HEK293 (cell line): ENCODE measurements at regions not wholly inside any gene's neighbourhood (a gene's known extent, or its start where the extent isn't known, plus 50 kb on each side); places are given as distances from the start of the nearest gene placed in this dataset.

Source experiments
- CTCF ChIP-seq: fragments of 450-650 bp; formaldehyde crosslinking; IDR thresholded peaks from 2 replicates; pipeline ENCODE4 v1.5.1; 2016; ENCODE audit warnings: missing biosample characterization, missing genetic modification characterization
- FEZF1 ChIP-seq: fragments of 450-650 bp; formaldehyde crosslinking; IDR thresholded peaks from 2 replicates; pipeline ENCODE4 v1.5.1; 2016; ENCODE audit warnings: missing biosample characterization, missing genetic modification characterization
- GLI2 ChIP-seq: fragments of 450-650 bp; formaldehyde crosslinking; IDR thresholded peaks from 2 replicates; pipeline ENCODE4; 2017; ENCODE audit warnings: missing biosample characterization, missing genetic modification characterization, low read depth, borderline replicate concordance
- GLIS1 ChIP-seq: fragments of 450-650 bp; formaldehyde crosslinking; IDR thresholded peaks from 2 replicates; pipeline ENCODE4 v1.5.1; 2016; ENCODE audit warnings: missing biosample characterization, missing genetic modification characterization
- ZBTB17 ChIP-seq: fragments of 450-650 bp; formaldehyde crosslinking; IDR thresholded peaks from 2 replicates; pipeline ENCODE4 v1.5.1; 2016; ENCODE audit warnings: missing biosample characterization, missing genetic modification characterization
- ZNF292 ChIP-seq: fragments of 450-650 bp; formaldehyde crosslinking; IDR thresholded peaks from 2 replicates; pipeline ENCODE4 v1.5.1; 2016; ENCODE audit warnings: low read depth, missing biosample characterization, missing genetic modification characterization, borderline replicate concordance
- ZNF561 ChIP-seq: fragments of 450-650 bp; IDR thresholded peaks from 2 replicates; pipeline ENCODE4 v1.5.1; 2018; ENCODE audit warnings: missing biosample characterization, missing genetic modification characterization, borderline replicate concordance
- ZNF792 ChIP-seq: fragments of 450-650 bp; formaldehyde crosslinking; IDR thresholded peaks from 2 replicates; pipeline ENCODE4 v1.5.1; 2016; ENCODE audit warnings: missing biosample characterization, missing genetic modification characterization
- TF ChIP-seq, protein P1 (sequence below): fragments of 450-650 bp; formaldehyde crosslinking; IDR thresholded peaks from 2 replicates; pipeline ENCODE4 v1.5.0; 2017; ENCODE audit warnings: missing biosample characterization, missing genetic modification characterization, borderline replicate concordance

DNA sequence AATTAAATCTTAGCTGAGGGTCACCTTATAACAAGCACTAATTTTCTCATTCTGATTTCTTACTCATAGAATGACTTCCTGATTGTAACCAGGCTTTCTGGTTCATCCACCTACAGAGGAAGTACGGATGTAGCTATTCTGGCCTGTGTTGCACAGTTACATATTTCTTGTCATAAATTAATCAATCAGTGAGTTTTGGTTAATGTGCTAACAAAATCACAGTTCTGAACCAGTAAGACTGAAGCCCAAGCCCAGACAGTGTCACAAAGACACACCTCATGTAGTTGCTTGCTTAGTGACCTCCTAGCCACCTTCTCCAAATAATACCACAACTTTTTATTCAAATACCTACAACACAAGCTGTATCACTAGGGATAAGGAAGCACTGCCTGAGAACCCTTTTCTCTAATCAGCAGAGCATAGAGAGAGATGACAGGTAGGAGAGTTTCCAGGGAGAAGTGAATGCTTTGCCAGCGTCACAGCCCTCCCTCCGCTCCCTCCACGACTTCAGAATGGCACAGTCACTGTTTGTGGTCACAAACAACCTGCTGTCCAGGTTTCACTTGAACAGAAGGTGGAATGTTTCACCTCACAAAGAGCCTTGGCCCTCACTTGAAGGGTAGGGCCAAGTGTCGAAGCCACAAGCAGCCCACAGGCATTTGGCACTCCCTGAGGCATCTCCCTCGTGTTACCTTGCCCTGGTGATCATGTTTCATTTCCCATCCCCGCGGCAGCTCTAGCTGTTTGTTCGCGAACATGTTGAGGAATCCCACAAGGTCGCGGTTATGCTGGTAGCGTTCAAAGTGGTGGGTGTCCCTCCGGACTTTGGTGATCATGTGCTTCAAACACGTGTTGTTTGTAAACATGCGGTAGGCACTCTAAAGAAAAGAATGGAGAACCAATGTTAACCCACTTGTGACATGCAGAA is 120.8 kb upstream of the STK17B start:
- TF ChIP-seq GLIS1 (tag by site-specific recombination) = no peak
- TF ChIP-seq FEZF1 = no peak
- TF ChIP-seq GLI2 (tag by site-specific recombination) = no peak
- no peak for TF ChIP-seq ZNF792
- TF ChIP-seq ZBTB17 (tag by site-specific recombination) = no peak
- no peak for TF ChIP-seq CTCF (tag by site-specific recombination)
- no peak for TF ChIP-seq ZNF561 (tag by site-specific recombination)
- no peak for TF ChIP-seq ZNF292
- TF ChIP-seq, protein P1, sequence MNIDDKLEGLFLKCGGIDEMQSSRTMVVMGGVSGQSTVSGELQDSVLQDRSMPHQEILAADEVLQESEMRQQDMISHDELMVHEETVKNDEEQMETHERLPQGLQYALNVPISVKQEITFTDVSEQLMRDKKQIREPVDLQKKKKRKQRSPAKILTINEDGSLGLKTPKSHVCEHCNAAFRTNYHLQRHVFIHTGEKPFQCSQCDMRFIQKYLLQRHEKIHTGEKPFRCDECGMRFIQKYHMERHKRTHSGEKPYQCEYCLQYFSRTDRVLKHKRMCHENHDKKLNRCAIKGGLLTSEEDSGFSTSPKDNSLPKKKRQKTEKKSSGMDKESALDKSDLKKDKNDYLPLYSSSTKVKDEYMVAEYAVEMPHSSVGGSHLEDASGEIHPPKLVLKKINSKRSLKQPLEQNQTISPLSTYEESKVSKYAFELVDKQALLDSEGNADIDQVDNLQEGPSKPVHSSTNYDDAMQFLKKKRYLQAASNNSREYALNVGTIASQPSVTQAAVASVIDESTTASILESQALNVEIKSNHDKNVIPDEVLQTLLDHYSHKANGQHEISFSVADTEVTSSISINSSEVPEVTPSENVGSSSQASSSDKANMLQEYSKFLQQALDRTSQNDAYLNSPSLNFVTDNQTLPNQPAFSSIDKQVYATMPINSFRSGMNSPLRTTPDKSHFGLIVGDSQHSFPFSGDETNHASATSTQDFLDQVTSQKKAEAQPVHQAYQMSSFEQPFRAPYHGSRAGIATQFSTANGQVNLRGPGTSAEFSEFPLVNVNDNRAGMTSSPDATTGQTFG (tag by site-specific recombination) = no peak
